ENCODE measurements at regions not wholly inside any gene's neighbourhood (a gene's known extent, or its start where the extent isn't known, plus 50 kb on each side); places are given as distances from the start of the nearest gene placed in this dataset.

DNA sequence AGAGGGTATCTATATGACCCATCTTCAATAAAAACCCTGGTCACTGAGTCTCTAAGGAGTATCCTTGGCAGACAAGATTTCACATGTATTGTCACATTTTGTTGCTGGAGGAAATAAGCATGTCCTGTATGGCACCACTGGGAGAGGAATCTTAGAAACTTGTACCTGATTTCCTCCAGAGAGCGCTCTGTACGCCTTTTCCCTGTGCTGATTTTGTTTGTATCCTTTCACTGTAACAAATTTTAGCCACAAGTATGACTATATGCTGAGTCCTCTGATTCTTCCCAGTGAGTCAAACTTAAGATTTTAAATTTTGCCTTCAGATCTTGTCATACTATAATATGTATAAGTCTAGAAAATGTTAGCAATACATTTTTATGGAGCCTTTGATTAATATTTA is 102.8 kb downstream of the ITIH6 start:
- peak; percentile 0 for DNase-seq (ENCODE audit: low read depth, low spot score)
- no peak overlapping the region for H3K4me3 ChIP-seq (ENCODE audit: low read length)
- no peaks in the 10 kb centered on the region for H3K27me3 ChIP-seq (ENCODE audit: control insufficient read depth, insufficient read depth, low read length)
- no peaks in the 10 kb centered on the region for H3K9me3 ChIP-seq (ENCODE audit: control insufficient read depth, insufficient read depth, low read length)
- no CpG with 5 or more reads among the region's 2 CpGs for WGBS (ENCODE audit: insufficient coverage, insufficient read length)
- no peaks in the 10 kb centered on the region for H3K4me1 ChIP-seq (ENCODE audit: control insufficient read depth, insufficient read depth, low read length)
- H3K27ac ChIP-seq (ENCODE audit: low read length): no peak overlapping the region
- H3K36me3 ChIP-seq (ENCODE audit: control insufficient read depth, insufficient read depth, low read length): no peaks in the 10 kb centered on the region

DNA sequence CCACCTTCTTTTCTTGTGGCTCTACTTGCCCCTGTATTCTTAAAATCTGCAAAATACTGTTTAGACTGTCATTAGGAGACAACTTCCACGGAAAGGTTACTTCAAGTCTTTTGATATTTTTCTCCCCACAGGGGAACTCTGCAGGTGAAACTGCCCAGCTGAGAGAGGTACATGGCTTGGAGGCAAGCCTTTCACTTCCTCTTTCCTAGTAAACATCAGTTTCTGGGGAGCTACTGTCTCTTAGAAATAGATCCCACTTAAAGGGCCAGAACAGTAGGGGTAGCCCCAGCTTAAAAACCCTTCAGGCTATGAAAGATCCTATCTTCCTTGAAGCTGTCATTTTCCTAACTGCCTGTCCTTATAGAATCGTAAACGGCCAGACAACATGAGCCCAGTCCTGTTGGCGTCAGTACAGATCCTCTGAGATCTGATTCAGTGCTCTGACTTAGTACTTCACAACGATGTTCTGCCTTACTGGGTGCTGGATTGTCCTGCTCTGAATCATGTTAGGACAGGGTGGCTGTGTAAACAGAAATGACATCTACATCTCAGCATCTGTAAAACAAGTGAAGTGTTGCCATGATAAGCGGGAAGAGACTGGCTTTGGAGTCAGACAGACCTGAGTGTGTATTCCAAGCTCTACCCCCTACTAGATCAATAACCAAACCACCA is 102.1 kb downstream of the ITIH6 start:
- Histone ChIP-seq H3K36me3 (ENCODE audit: control insufficient read depth, insufficient read depth, low read length) (no peaks in the 10 kb centered on the region), H3K4me3 (ENCODE audit: low read length) (no peak overlapping the region), H3K4me1 (ENCODE audit: control insufficient read depth, insufficient read depth, low read length) (no peaks in the 10 kb centered on the region), H3K27ac (ENCODE audit: low read length) (no peak overlapping the region), H3K9me3 (ENCODE audit: control insufficient read depth, insufficient read depth, low read length) (no peaks in the 10 kb centered on the region), H3K27me3 (ENCODE audit: control insufficient read depth, insufficient read depth, low read length) (no peaks in the 10 kb centered on the region)
- WGBS (ENCODE audit: insufficient coverage, insufficient read length): no CpG with 5 or more reads among the region's 6 CpGs
- DNase-seq (ENCODE audit: low read depth, low spot score): no peak

Data from iPS DF 6.9 (cell line).